ENCODE measurements at regions not wholly inside any gene's neighbourhood (a gene's known extent, or its start where the extent isn't known, plus 50 kb on each side); places are given as distances from the start of the nearest gene placed in this dataset.

DNA sequence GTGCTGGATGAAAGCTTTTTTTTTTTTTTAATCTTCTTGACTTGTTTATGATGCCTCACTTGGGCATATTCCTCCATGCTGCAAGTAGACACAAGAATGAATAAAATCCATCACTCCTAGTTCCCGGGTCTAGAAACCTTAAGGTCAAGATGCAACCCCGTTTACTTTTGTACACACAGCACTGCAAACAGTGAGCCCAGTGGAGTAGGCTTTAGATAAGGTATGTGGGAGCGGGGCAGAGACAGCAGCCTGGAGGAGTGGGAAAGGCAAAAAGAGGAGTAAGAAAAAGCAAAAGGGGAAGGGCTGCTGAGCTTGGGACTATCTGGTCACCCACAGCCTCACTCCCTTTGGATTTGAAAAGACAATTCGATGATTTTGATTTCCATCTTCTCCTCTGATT, 429.8 kb upstream of the ARGLU1 start:
- DNase-seq = no peak

DNA sequence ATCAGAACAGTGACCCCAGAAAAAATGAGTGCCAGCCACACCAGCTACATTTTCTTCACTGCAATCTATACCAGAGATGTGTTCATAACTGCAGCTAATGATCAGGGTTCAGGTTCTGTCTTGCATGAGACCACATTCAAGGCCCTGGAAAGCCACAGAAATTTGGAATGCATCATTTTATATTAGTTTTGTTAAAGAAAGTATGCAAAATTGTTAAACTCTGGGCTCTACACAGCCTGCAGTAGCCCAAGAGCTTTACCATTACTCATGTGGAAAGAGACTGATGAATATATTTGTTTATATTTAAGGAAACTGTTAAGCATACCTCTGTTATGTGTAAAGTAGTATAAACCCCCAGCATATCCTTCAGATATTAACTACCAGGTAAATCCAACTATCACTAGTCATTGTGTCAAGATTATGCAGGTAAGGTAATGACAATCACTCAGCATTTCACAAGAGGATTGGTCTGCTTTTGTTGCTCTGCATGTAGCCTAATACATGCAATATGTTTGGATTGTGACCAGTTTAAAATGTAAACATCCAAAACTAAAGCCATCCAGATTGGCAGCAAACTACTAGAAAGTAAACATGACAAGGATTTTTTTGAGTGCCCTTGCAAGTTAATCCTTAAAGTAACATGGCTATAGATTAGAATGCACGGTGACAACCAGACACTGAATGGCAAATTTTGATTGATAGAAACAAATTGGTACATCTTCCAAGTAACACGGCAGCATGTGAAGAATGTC, 429.1 kb upstream of the ARGLU1 start:
- DNase-seq = peak; percentile 24

DNA sequence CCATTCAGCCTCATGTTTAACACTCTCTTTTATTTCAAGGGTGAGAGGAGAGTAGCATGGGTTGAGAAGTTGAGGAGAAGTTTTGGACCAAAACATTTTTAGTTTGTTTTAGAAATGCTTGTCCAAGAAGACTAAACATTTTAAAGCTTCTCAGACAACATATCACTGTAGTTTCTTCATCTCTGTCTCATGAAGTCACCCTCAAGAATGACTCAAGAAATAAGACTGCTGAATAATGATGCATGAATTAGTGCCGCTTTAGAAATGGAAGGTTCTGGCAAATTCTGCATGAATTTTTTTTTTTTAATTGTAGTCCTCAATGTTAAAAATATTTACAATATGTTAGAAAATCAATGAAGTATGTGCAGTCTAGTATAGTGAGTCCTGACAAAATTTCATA, 422.7 kb upstream of the ARGLU1 start:
- DNase-seq = no peak

DNA sequence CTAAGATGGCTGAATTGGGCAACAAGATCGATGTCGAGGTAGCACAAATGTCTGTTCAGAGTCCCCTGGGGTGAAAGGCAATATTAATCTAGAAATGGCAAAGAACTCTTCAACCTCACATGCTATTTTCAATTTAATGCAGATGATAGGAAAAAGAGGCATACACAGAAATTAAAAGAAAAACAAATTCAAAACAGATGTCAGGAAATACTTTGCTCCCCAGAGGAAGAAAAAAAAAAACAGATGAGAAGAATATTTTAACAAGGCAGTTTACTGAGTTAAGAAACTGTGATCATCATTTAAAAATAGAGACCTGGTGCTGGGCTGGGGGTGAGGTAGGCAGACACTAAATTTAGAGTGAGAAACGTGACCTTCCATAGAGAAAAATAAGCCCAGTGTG, 421.9 kb upstream of the ARGLU1 start:
- peak; percentile 18 for DNase-seq

DNA sequence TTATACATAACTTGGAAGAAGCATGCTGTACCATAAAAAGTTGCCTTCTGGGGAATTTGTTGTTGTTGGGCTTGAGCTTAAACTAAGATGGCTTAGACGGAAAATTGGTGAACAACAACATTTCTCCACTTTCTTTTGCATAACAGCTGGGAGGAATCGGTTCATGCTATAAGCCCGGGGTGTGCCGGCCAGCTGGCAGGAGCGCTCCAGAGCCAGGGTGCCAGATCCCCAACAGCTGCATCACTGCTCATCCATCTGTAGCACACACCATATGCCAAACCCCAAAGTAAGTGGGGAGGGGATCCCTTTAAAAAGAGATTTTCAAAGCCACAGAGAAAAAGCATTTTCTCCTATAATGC, 419.5 kb upstream of the ARGLU1 start:
- DNase-seq = peak; percentile 26

DNA sequence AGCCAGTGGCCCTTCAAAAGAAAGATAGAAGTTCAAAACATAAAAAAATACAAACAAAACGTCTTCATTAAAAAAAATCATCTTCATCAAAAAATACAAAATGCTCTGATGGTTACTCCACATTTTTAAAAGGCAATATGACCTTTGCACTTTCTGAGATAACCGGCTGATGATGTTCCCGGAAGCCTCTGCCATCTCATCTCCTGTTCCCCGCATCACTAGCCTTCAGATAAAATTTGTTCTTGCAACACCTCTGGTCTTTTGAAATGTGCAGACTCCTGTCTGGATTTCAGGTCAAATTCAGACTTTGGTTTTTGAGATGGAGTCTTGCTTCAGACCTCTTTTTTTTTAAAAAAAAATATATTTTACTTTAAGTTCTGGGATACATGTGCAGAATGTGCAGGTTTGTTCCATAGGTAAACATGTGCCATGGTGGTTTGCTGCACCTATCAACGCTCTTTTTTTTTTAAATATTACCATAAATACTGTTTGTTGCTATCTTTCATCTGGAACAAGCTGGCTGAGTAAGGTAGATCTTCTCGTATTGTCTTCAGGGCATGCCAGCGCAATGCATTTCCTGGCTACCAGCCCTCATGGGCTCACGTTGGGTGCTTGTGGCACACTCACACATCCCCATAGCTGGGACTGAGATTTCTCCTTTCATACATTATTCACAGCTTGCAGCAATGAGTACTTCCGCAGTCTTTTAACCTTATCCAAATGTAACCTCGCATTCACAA, 418.9 kb upstream of the ARGLU1 start:
- no peak for DNase-seq

DNA sequence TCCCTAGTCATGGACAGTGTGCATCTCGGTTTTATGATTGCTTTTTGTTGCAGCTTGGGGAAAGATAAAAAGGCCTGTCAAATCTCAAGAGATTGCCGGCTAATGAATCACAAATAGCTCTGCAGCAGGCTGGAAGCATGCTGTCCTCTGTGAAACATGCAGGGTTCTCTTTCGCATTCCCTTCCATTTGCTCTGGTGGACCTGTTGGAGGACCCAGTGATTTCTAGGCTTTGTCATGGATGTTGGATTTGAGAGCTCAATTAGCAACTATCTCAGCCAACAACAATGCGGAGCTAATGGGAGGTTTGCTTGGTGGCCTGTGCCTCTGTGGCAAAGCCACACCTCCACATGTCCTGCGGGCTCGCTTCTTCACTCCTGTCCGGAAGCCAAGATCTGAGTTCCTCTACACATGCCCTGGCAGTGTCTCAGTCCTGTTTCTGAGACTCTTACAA, 418.1 kb upstream of the ARGLU1 start:
- peak; percentile 20 for DNase-seq

DNA sequence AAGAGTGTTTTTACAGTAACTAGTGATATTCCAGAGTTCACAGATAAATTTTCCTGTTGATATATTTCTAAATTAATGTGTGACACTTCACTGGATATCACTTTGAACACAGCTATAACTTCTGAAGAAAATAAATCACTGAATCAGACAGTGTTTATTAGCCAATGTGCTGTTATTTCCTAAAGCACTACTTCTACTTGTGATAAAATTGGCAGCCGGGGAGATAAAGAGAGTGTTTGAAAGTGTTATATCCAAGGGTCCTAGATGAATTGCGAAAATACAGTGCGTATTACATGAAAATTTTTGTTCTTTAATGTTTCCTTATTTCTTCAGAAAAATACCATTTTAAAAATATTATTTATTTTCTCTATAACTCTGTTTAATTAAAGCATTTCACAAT, 417.5 kb upstream of the ARGLU1 start:
- no peak for DNase-seq

DNA sequence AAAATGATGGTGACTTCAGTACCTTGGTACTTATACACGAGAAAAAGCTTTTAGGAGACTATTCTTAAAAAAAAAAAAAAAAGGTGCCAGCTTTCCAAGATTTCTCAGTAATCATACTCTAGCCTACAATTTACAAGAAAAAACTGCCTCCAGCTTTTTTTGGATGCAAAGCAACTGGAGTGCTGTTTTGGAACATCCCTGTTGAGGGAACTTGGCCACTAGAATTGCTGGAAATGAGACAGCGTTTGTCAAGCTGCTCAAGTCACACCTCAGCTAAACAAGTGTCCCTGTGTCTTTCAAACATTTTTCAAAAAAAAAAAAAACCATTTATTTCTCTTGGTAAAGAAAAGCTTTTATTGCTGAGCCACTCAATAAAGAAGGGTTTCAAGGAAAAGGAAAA, 413.1 kb upstream of the ARGLU1 start:
- no peak for DNase-seq

DNA sequence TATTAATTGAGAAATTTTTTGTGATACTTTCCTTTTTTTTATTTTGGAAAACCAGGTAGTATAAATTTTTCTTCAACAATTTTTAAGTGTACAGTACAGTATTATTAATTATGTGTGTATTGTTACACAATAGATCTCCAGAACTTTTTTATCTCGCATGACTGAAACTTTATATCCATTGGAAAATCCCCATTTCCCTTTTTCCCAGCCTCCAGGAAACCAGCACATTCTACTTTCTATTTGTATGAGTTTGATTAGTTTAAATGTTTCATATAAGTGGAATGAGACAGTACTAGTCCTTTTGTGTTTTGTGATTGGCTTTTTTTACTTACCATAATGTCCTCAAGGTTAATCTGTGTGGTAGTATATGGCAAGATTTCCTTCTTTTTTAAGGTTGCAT, 399.5 kb upstream of the ARGLU1 start:
- no peak for DNase-seq

DNA sequence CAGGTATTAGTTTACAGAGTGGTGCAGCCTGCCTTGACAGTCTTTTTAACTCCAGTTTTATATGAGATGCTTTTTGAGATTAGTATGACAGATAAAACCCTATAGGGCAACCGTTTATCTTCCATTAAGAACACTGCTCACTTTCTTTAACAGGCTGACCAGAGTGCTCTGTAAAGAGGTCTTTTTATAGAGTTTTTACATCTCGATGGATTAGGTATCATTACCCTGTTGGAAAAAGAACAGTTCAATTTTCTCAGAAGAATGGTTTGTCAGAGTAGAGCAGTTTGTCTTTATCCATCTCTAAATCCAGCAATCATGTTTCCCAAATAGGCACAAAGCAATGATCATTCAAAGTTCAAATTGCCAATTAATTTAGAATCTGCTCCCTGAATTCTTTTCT, 395.2 kb upstream of the ARGLU1 start:
- peak; percentile 13 for DNase-seq

DNA sequence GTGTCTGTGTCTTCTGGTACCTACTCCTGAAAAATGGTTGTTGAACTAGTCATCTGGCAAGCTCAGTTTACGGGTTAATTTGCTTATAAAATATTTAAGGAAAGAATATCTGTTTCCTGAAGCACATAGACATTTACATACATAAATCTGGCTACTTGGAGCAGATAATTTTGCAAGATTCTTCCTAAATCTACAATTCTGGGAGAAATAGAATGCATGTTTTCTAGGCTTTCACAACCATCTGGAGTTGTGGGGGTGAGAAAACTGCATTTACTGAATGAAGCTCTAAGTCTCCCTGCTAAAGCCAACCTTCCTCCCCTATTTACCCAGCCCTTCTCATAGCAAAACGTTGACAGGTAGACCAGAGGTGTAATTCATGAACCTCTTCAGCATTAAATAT, 393.7 kb upstream of the ARGLU1 start:
- no peak for DNase-seq

DNA sequence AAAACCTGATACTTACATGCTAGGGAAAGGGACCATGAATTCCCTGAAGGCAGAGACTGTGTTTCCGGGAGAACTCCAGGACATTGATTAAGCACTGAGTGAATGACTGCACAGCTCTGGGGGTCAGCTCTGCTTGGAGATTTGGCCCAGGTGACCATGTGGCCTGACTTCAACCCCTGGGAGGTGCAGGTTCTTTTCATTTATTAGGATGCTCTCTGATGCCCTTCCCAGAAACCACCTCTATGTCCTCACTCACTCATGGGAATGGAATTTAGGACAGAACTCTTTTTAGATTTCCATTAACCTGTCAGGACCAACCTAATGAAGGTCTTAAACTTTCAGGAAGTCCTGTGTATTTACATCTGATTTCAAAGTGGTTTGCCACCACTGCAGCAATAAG, 393.3 kb upstream of the ARGLU1 start:
- DNase-seq = no peak

DNA sequence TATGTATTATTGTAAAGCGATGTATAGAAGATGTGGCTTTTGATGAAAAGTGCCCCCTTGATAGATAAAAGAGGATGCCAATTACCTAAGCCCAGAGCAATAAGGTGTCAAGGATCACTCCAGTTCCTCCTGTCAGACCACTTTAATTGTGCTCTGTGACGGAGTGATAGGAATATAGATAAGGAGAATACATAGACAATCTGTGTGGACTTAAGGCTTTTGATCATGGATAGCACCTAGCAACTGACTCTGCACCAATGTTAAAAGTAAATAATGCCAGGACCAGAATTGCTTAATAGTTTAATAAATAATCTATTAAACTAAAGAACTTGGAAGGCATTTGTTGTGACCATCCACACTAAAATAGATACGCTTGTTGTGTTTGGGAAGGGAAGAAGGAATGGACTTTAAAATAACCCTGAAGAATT, 390.7 kb upstream of the ARGLU1 start:
- no peak for DNase-seq

DNA sequence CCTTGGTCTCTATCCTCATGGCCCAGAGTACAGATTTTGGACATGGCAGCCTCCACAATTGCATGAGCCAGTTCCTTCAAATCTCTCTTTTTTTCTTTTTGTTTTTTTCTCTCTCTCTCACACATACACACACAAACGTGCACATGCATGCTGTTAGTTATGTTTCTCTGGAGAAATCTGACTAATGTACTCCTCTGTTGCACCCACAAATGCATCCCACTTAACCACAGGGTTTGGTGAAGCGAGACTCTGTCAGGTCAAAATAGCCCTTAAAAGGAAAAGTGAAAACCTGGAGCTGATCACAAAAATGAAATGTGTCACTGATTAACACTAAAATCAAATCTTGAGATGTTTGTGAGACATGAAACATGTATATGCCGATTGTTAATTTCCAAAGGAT, 374.6 kb upstream of the ARGLU1 start:
- DNase-seq = no peak

DNA sequence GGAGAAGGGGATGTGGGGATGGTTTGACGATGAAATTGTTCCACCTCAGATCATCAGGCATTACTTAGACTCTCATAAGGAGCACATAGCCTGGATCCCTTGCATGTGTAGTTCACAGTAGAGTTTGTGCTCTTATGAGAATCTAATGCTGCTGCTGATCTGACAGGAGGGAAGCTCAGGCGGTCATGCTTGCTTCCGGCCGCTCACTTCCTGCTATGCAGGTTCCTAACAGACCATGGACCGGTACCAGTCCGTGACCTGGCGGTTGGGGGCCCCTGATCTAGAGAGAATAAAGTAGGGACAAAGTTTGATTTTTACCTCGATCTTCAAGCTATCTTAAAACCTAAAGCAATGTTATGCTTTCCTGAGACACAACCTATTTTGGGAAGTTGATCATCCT, 373.8 kb upstream of the ARGLU1 start:
- no peak for DNase-seq

DNA sequence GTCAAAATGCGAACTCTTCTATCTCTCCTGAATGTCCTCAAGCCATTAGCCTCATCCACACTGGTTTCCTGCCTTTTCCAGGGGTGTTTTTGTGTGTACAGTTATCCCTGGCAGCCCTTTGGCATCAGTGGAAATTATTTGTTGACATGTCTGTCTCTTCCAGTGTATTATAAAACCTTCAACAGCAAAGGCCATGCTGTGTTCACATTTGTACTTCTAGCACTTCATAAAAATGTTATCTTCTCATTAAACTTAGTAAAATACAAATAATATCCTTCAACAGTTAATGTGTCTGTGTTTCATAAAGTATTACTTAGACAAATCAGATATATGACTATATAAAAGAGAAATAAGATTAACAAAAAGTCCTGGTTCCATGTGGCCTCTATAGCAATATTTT, 359.5 kb upstream of the ARGLU1 start:
- no peak for DNase-seq

DNA sequence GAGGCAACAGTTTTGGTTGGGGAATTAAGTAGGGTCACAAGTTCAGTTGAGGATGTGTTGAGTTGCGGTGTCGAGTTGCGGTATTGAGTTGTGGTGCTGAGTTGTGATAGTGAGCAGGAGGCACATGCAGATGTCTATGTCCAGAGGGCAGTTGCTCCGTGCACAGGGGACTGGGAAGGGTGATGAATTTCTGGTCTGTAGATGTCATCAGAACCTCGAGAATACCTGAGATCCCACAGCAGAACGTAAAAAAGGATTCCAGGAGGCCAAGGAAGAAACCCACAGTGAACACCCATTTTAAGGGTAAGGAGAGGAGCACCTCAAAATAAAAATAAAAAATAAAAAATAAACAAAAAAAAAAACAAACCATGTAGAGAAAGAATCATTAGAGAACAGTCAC, 354.4 kb upstream of the ARGLU1 start:
- DNase-seq = no peak

DNA sequence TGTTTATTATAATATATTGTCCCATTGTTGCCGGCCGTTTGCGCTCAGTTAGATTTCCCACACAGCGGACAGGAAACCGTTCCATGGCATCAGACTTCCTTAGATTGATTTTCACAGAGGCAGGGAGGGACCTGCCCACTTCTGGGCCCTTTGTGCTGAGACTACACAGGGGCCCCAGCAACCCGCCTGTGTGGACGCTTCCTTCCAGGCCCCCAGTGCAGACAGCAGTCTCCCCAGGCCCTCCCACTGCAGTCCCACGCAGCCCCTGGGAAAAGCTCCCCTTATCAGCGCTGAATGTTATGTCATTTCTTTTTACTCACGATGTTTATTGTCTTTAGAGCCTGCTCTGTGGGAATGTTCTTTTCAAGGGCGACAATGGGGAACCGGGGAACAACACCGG, 351.7 kb upstream of the ARGLU1 start:
- peak; percentile 72 for DNase-seq

DNA sequence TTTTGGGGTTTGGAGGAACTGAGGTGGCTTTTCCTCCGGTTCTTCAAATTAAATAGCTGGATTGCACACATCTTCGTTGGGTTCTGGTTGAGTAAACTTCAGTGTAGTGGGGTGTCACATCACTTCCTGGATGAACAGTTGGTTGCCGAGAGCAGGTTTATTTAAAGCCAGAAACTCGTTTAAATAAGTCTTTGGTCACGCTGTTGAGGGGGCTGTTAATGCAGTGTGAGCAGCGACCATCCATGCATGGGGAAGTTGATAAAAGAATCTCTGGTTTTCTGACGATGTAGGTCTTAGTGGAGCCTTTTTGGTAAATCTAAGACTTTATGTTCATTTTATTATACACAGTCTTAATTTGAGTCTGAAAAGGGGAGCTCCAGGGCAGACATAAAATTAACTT, 351.2 kb upstream of the ARGLU1 start:
- DNase-seq = peak; percentile 55

DNA sequence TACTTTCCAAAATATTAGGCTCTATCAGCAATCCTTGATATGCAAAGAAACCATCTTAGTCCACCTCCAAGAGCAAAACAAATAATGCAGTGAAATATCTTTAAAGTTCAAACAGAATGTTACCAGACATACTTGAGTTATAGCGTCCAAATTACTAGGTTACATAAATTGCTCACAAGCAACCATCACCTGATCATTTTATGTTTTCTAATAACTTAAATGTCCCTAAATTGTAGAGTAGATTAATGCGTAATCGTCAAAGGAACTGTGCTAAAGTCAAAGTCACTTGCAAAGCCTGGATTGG, 350.6 kb upstream of the ARGLU1 start:
- peak; percentile 50 for DNase-seq

DNA sequence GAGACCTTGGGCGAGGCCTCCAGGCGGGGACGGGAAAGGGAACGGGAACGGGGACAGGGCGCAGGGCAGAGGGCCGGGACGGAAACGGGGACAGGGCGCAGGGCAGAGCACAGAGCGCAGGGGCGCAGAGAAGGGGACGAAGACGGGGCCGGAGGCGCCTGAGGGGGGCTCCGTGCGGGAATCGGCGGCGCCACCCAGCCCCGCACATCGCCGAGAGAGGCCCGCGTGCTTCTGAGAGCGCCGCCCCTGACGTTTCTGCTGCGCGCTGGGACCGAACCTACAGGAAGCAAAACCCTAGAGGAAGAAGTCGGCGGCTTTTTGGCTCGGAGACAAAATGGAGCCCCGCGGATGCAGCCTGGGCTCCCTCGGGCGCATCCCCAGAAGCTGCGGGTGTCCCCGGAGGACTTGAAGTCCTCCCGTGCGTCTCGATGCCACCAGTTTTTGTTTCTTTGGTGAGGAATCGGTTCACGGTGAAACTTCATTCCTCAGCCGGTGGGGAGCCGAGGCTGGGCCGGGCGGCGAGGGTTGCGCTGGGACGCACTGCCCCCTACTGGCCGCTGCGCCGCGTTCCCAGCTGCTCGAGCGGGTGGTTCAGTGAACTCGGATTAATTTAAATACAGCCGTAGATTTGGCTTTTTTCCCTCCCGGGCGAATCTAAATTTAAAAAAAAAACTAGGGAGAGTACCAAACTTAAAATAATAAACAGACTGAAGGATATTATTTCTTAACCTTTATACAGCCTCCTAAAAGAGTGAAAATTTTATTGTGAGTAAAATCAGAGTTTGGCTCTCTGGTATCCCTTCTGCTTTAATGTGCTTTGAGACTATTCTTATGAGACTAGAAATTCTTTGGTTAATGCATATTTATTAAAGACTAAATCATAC, 350.0 kb upstream of the ARGLU1 start:
- DNase-seq = peak; percentile 96

DNA sequence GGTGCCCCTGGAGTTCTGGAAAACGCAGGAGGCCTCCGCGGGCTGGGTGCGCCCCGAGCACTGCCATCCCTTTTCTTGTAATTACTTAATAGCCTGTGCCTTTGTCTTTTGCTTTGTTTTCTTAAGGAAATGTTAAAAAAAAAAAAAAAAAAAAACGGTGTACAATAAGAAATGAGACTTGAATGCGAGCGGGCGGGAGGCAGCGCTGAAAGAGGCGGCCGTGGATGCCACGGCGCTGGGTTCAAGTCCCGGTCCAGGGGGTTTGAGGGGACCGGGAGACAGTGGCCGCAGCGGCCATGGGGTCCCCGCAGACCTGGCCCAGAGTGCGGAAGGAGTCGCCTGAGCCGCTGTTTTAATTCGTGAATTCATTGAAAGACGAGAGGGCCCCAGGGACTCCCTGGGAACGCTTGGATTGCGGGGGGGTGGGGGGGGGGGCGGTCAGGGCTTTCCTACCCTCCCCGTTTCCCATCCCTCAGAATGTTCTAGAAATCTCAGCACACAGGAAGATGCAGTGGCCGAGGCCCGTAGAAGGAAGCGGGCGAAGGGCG, 349.2 kb upstream of the ARGLU1 start:
- DNase-seq = no peak

All from eye (tissue), 1 donor.